ENCODE measurements at regions not wholly inside any gene's neighbourhood (a gene's known extent, or its start where the extent isn't known, plus 50 kb on each side); places are given as distances from the start of the nearest gene placed in this dataset.

GRCh38 chr1:209086486-209087192 lies 496.9 kb upstream of the CAMK1G start:
- no CpG with 5 or more reads among the region's 6 CpGs for WGBS (ENCODE audit: insufficient coverage, insufficient read length)
- no peak overlapping the region for H3K4me3 ChIP-seq (ENCODE audit: low read length)
- no peaks in the 10 kb centered on the region for H3K36me3 ChIP-seq (ENCODE audit: control insufficient read depth, insufficient read depth, low read length)
- DNase-seq (ENCODE audit: low read depth, low spot score), result no peak
- no peaks in the 10 kb centered on the region for H3K9me3 ChIP-seq (ENCODE audit: control insufficient read depth, insufficient read depth, low read length)
- H3K27me3 ChIP-seq (ENCODE audit: control insufficient read depth, insufficient read depth, low read length), result no peaks in the 10 kb centered on the region
- no peak overlapping the region for H3K27ac ChIP-seq (ENCODE audit: low read length)
- no peaks in the 10 kb centered on the region for H3K4me1 ChIP-seq (ENCODE audit: control insufficient read depth, insufficient read depth, low read length)

GRCh38 chr1:209094384-209094783 lies 489.1 kb upstream of the CAMK1G start:
- H3K4me1 ChIP-seq (ENCODE audit: control insufficient read depth, insufficient read depth, low read length), result no peaks in the 10 kb centered on the region
- H3K27me3 ChIP-seq (ENCODE audit: control insufficient read depth, insufficient read depth, low read length), result no peaks in the 10 kb centered on the region
- H3K9me3 ChIP-seq (ENCODE audit: control insufficient read depth, insufficient read depth, low read length), result no peaks in the 10 kb centered on the region
- H3K4me3 ChIP-seq (ENCODE audit: low read length), result no peak overlapping the region
- H3K36me3 ChIP-seq (ENCODE audit: control insufficient read depth, insufficient read depth, low read length), result no peaks in the 10 kb centered on the region
- no peak overlapping the region for H3K27ac ChIP-seq (ENCODE audit: low read length)
- no peak for DNase-seq (ENCODE audit: low read depth, low spot score)

GRCh38 chr1:209095627-209096595 lies 487.6 kb upstream of the CAMK1G start:
- DNase-seq (ENCODE audit: low read depth, low spot score), result no peak
- H3K36me3 ChIP-seq (ENCODE audit: control insufficient read depth, insufficient read depth, low read length), result no peaks in the 10 kb centered on the region
- H3K9me3 ChIP-seq (ENCODE audit: control insufficient read depth, insufficient read depth, low read length), result no peaks in the 10 kb centered on the region
- no CpG with 5 or more reads among the region's 9 CpGs for WGBS (ENCODE audit: insufficient coverage, insufficient read length)
- no peaks in the 10 kb centered on the region for H3K27me3 ChIP-seq (ENCODE audit: control insufficient read depth, insufficient read depth, low read length)
- H3K27ac ChIP-seq (ENCODE audit: low read length), result no peak overlapping the region
- no peaks in the 10 kb centered on the region for H3K4me1 ChIP-seq (ENCODE audit: control insufficient read depth, insufficient read depth, low read length)
- no peak overlapping the region for H3K4me3 ChIP-seq (ENCODE audit: low read length)

GRCh38 chr1:209100460-209100859 lies 483.1 kb upstream of the CAMK1G start:
- Histone ChIP-seq H3K27ac (ENCODE audit: low read length) (no peak overlapping the region), H3K36me3 (ENCODE audit: control insufficient read depth, insufficient read depth, low read length) (no peaks in the 10 kb centered on the region), H3K27me3 (ENCODE audit: control insufficient read depth, insufficient read depth, low read length) (no peaks in the 10 kb centered on the region), H3K4me1 (ENCODE audit: control insufficient read depth, insufficient read depth, low read length) (no peaks in the 10 kb centered on the region), H3K9me3 (ENCODE audit: control insufficient read depth, insufficient read depth, low read length) (no peaks in the 10 kb centered on the region), H3K4me3 (ENCODE audit: low read length) (no peak overlapping the region)
- WGBS (ENCODE audit: insufficient coverage, insufficient read length), result no CpG with 5 or more reads among the region's 5 CpGs
- no peak for DNase-seq (ENCODE audit: low read depth, low spot score)

- Histone ChIP-seq H3K36me3 (ENCODE audit: control insufficient read depth, insufficient read depth, low read length) (no peaks in the 10 kb centered on the region), H3K27ac (ENCODE audit: low read length) (no peak overlapping the region), H3K9me3 (ENCODE audit: control insufficient read depth, insufficient read depth, low read length) (no peaks in the 10 kb centered on the region), H3K27me3 (ENCODE audit: control insufficient read depth, insufficient read depth, low read length) (no peaks in the 10 kb centered on the region), H3K4me3 (ENCODE audit: low read length) (no peak overlapping the region), H3K4me1 (ENCODE audit: control insufficient read depth, insufficient read depth, low read length) (no peaks in the 10 kb centered on the region)
- 100% methylated on average over 2 of the region's 5 CpGs for WGBS (ENCODE audit: insufficient coverage, insufficient read length)
- DNase-seq (ENCODE audit: low read depth, low spot score), result no peak
Measured at GRCh38 chr1:209101106-209101505, 482.4 kb upstream of the CAMK1G start.

GRCh38 chr1:209102120-209102519 lies 481.4 kb upstream of the CAMK1G start:
- Histone ChIP-seq H3K4me3 (ENCODE audit: low read length) (no peak overlapping the region), H3K27ac (ENCODE audit: low read length) (no peak overlapping the region), H3K36me3 (ENCODE audit: control insufficient read depth, insufficient read depth, low read length) (no peaks in the 10 kb centered on the region), H3K9me3 (ENCODE audit: control insufficient read depth, insufficient read depth, low read length) (no peaks in the 10 kb centered on the region), H3K4me1 (ENCODE audit: control insufficient read depth, insufficient read depth, low read length) (no peaks in the 10 kb centered on the region), H3K27me3 (ENCODE audit: control insufficient read depth, insufficient read depth, low read length) (no peaks in the 10 kb centered on the region)
- WGBS (ENCODE audit: insufficient coverage, insufficient read length), result no CpG with 5 or more reads among the region's 4 CpGs
- no peak for DNase-seq (ENCODE audit: low read depth, low spot score)

GRCh38 chr1:209102531-209102930 lies 481.0 kb upstream of the CAMK1G start:
- Histone ChIP-seq H3K4me3 (ENCODE audit: low read length) (no peak overlapping the region), H3K27me3 (ENCODE audit: control insufficient read depth, insufficient read depth, low read length) (no peaks in the 10 kb centered on the region), H3K36me3 (ENCODE audit: control insufficient read depth, insufficient read depth, low read length) (no peaks in the 10 kb centered on the region), H3K4me1 (ENCODE audit: control insufficient read depth, insufficient read depth, low read length) (no peaks in the 10 kb centered on the region), H3K9me3 (ENCODE audit: control insufficient read depth, insufficient read depth, low read length) (no peaks in the 10 kb centered on the region), H3K27ac (ENCODE audit: low read length) (no peak overlapping the region)
- WGBS (ENCODE audit: insufficient coverage, insufficient read length), result no CpG with 5 or more reads among the region's 4 CpGs
- no peak for DNase-seq (ENCODE audit: low read depth, low spot score)

GRCh38 chr1:209103092-209103491 lies 480.4 kb upstream of the CAMK1G start:
- Histone ChIP-seq H3K9me3 (ENCODE audit: control insufficient read depth, insufficient read depth, low read length) (no peaks in the 10 kb centered on the region), H3K27ac (ENCODE audit: low read length) (no peak overlapping the region), H3K4me1 (ENCODE audit: control insufficient read depth, insufficient read depth, low read length) (no peaks in the 10 kb centered on the region), H3K27me3 (ENCODE audit: control insufficient read depth, insufficient read depth, low read length) (no peaks in the 10 kb centered on the region), H3K4me3 (ENCODE audit: low read length) (no peak overlapping the region), H3K36me3 (ENCODE audit: control insufficient read depth, insufficient read depth, low read length) (no peaks in the 10 kb centered on the region)
- no CpG with 5 or more reads among the region's 4 CpGs for WGBS (ENCODE audit: insufficient coverage, insufficient read length)
- DNase-seq (ENCODE audit: low read depth, low spot score), result no peak

GRCh38 chr1:209104646-209105045 lies 478.9 kb upstream of the CAMK1G start:
- no peaks in the 10 kb centered on the region for H3K36me3 ChIP-seq (ENCODE audit: control insufficient read depth, insufficient read depth, low read length)
- no peak for DNase-seq (ENCODE audit: low read depth, low spot score)
- H3K4me1 ChIP-seq (ENCODE audit: control insufficient read depth, insufficient read depth, low read length), result no peaks in the 10 kb centered on the region
- H3K27ac ChIP-seq (ENCODE audit: low read length), result no peak overlapping the region
- WGBS (ENCODE audit: insufficient coverage, insufficient read length), result no CpG with 5 or more reads among the region's 3 CpGs
- no peaks in the 10 kb centered on the region for H3K9me3 ChIP-seq (ENCODE audit: control insufficient read depth, insufficient read depth, low read length)
- no peak overlapping the region for H3K4me3 ChIP-seq (ENCODE audit: low read length)
- no peaks in the 10 kb centered on the region for H3K27me3 ChIP-seq (ENCODE audit: control insufficient read depth, insufficient read depth, low read length)

GRCh38 chr1:209105701-209106100 lies 477.8 kb upstream of the CAMK1G start:
- DNase-seq (ENCODE audit: low read depth, low spot score), result no peak
- no peaks in the 10 kb centered on the region for H3K27me3 ChIP-seq (ENCODE audit: control insufficient read depth, insufficient read depth, low read length)
- no peaks in the 10 kb centered on the region for H3K36me3 ChIP-seq (ENCODE audit: control insufficient read depth, insufficient read depth, low read length)
- no peak overlapping the region for H3K27ac ChIP-seq (ENCODE audit: low read length)
- no CpG with 5 or more reads among the region's 3 CpGs for WGBS (ENCODE audit: insufficient coverage, insufficient read length)
- H3K9me3 ChIP-seq (ENCODE audit: control insufficient read depth, insufficient read depth, low read length), result no peaks in the 10 kb centered on the region
- H3K4me3 ChIP-seq (ENCODE audit: low read length), result no peak overlapping the region
- H3K4me1 ChIP-seq (ENCODE audit: control insufficient read depth, insufficient read depth, low read length), result no peaks in the 10 kb centered on the region
